GM21723 (cell line): ENCODE measurements at regions not wholly inside any gene's neighbourhood (a gene's known extent, or its start where the extent isn't known, plus 50 kb on each side); places are given as distances from the start of the nearest gene placed in this dataset.
A peak's percentile ranks its signal among the peaks of the same experiment; 100 is the strongest.

Experiments
- ATAC-seq: cut with Tn5 transposase; IDR thresholded peaks from one replicate; pipeline ENCODE4 v1.9.1; 2021; ENCODE audit warnings: mild to moderate bottlenecking, moderate library complexity; ENCODE audit not compliant: unreplicated experiment

DNA sequence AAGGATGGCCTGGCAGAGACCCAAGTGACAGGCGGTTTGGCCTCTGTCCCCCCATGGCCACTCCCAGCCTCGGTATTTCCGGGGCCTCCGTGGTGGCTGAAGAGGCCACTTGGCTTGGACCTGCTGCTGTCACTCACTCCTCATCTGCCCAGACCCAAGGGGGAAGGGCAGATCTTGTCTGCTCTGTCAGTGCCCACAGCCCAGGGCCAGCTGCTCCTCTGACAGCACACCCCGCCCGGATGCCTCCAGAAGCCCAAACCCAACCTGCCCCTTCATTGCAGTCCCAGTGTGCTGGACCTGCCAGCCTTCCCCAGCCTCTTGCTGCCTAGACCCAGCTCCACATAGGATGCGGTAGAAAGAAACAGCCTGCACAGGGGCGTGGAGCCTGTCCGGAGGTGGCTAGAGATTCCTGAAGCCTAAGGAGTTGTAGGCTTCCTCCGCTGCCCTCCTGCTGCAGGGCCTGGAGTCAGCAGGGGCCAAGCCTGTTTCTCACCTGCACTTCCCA is 52.0 kb downstream of the MAGEF1 start:
- no peak for ATAC-seq

DNA sequence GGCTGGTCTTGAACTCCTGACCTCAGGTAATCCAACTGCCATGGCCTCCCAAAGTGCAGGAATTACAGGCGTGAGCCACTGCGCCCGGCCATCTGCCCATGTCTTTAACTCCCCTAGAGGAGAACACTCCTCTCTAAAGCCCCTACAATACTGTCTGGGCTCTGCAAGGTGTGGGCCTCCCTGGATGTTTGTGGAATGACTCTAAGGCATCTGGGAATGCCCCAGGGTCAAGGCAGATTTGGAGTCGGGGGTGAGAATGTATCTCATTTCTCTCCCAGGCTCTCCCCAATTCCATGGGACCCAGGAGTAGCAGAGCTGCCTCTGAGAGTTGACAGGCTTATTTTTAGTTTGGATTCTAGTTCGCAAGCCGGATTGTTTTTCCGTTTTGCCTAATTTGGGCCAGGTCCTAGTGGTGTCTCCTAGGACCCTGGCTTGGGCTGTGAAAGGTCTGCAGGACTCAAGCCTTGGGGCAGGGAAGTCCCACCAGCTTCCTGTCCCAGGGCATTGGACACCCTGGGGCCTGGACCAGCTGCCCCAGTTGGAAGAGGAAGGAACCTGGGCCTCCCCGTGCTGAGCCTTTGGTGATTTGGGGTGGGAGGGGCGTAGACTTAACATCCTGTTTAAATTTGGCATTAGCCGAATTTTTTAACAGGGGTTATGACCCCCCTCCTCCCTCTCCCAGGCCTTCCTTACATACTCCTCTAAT is 53.5 kb downstream of the MAGEF1 start:
- ATAC-seq: no peak

DNA sequence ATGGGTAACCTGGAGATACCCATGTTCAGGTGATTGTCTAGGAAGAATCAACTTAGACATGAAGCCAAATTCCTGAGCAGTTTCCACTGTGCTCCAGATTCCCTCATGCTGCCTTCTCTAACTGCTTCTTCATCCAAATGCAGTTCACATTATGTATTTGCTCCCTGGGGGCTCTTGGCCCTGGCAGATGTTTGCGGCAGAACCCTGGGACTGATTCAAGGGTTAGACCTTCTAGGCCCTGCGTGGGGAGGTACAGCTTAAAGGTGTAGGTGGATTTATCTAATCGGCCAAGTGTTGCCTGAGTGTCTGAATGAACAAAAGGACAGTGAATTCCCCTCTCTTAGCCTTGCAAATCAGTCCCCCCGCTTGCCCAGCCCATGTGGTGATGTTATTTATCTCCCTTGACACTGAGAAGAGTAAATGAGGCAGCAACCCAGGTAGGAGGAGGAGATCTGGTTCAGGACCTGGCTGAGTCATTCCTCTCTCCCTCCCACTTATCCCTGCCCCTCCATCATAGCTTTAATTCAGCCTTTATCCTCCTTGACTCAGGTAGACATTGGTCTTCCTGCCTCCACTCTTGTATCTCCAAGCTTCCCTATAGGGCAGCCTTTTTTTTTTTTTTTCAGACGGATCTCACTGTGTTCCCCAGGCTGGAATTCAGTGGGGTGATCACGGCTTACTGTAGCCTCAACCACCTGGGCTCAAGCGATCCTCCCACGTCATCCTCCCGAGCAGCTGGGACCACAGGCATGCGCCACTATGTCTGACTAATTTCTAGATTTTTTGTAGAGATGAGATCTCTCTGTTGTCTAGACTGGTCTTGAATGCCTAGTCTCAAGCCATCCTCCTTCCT is 54.8 kb downstream of the MAGEF1 start:
- peak; percentile 92 for ATAC-seq

DNA sequence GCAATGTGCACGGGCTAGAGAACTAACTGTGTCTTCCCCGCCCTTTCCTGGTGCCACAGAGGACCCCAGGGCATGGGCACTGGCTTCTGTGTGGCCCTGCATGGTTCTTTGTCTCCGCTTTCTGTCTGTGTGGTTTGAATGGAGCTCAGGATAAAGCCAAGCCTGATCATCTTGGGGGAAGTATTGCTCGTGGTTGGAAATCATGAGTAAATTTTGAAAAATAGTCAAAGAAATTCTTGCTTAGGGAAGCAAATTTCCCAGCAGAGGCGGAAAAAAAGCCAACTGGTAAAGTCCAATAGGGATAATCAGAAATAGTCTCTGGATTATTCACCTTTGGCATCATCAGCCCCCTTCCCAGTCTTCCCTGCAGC is 55.4 kb downstream of the MAGEF1 start:
- no peak for ATAC-seq

DNA sequence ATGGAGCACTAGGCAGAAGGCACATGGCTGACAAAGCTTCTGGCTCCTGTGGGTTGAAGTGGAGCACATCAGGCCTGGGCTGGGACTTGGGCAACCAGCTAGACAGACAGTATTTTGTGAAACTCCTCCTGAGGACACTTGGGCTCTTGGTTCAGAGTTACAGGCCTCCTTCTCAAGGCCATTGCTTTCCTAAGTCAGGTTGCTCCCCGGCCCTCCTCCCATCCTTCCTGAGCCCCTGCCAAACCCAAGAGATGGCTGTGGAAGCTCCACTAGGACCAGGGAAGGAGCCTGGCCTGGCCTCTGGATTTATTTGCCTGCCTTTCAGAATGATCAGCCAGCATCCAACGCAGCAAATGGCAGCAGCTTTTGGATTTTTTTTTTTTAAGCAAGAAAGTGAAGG is 56.3 kb downstream of the MAGEF1 start:
- no peak for ATAC-seq

DNA sequence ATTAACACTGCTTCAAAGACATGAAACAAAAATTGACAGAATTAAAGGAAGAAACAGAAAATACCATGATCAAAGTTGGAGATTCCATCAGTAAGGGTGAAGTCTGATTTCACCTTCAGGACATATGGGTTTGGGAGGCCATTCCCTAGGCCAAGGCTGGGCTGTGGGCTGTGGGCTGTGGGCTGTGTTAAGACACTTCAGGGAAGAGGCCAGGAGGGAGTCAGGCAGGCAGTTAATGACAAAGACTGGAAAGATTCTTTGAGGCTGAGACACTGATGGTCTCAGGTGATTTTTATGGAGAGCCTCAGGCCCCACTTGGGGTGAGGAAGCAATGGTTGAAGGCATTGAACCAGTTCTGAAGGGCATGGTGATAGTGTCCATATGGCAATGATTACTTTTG is 57.5 kb downstream of the MAGEF1 start:
- ATAC-seq: no peak

DNA sequence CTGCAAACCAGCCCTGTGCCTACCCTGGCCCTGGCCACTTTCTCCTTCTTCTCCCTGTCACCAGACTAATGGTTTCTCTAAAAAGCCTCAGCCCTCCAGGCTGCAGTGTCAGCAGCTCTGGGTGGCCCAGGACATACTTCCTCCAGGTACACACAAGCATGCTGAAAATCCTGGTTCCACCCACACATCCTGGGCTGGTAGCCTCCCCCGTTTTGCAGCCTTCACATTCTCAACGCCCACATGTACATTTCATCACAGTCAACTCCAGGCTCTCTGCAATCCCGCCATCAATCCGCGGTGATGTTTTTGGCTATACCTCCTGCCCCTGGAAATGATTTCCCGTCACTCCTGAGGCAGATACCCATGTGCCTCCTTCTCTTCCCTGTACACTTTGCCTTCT is 59.4 kb downstream of the MAGEF1 start:
- ATAC-seq: no peak

DNA sequence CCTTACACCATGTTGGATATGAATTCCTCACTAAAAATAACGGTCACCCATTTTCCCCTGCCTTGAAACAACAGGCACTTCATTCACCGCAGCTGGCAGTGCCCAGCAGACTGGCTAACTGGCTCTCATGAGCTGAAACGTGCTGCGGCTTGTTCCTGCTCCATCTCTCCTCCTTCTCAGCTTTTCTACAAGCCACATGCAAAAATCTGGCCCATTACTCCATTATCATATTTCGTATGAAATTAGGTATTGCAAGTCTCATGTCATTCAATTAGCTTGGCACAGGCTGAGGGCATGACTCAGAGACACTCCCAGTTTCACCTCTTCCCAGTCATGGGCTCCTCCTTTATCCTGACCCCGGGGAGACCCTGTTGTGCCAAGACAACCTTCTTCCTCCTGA is 60.0 kb downstream of the MAGEF1 start:
- ATAC-seq: no peak

DNA sequence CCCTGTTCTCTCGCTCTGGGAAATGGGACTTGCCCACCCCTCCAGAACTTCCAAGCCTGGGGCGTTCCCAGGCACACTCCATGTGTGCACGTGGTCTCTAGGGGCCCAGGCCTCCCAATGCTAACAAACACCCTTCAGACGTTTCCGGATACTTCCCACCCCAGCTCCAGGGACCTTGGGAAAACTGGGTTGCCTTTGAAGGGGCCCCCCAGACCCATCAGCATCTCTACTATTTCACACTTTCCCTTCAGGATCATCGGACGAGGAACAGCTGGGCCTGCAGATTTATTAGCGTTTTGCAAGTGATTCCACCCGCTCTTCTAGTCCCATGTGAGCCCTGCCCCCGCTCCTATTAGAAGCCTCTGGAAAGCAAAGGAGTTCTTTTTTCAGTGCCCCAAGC is 63.2 kb downstream of the MAGEF1 start:
- no peak for ATAC-seq

DNA sequence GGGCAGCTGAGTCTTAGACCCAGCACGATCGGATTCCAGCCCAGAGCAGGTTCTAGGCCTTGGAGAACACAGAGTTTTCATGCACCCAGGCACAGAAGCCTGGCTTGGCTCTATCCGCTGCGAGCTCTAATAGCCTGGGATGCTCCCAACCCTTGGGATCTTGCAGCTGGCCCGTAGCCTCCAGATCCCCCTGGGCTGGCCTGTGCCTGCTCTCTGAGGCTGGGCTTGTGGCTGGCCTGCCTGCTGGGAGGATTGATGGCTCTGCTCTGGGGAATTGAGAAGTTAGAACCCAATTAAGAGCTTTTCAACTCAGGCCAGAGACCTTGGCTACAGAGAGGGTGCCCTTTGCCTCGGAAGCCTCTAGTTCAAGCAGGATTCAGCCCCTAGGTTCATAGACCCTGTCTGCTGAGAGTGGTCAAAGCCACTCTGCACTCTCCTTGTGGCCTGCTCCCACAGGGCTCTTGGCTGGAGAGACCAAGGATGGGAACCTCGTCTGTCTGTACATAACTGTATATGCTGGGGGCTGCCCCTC is 64.4 kb downstream of the MAGEF1 start:
- no peak for ATAC-seq

DNA sequence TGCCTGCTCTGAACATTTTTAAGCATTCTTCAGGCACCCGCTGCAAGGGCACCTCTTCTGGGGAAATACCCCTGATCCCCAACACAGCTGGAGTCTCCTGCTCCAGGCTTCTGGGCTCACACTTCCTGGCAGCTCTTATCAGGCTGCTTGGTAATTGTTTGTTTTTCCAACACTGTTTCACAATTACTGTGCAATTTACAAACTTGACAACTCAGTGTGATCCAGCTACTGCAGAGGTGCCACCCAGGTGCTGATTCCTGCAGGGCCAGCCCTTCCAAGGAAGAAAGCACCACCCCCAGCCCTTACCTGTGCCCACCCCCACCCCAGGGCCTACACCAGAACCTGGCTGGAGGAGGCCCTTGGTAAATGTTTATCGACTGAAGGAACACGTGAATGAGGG is 66.5 kb downstream of the MAGEF1 start:
- ATAC-seq: no peak

DNA sequence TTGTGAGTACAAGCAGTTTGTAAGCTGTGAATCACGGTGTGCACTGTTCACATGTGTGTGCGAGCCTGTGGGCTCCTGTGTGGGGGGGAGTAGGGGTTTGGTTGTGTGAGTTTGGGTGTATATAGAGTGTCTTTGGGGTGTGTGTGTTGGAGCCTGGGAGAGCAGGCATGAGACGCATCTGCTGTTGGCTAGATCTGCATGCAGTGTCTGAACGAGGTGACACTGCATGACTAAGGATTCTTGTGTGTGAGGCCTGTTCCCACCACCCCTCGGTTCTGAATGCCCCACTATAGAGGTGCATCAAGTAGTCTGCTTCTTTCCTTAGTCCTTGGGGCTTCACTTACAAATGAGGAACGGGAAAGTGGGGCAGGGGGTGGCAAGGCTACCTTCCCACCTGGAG is 68.4 kb downstream of the MAGEF1 start:
- ATAC-seq: no peak

DNA sequence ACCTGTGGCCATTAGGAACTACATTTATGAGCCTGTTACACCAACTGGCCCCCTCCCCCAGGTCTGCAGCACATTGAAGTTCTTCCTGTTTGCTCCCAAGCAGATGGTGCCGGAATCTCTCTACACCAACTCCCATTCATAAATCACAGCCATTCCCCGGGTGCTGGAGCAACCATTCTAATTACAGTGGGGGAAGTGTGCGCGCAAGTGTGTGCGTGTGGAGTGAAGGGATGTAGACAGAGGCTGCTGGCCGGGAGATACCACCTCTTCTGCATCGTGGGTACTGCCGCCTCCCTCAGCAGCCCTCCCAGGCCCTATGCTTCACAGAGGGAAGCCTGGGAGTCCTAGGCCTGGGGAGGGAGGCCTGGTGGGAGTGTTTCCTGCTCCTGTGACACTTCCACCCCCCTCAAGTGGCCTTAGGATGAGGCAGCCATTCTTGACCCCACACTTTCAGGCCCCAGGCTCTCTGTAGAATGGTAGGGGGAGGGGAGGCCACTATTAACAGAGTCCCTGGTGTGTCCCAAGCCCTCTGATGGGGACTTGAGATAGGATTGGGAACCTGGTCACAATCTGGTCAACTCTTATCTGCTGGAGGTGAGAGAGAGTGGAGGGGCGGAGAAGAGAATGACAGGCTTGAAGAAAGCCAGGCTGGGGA is 69.1 kb downstream of the MAGEF1 start:
- no peak for ATAC-seq

DNA sequence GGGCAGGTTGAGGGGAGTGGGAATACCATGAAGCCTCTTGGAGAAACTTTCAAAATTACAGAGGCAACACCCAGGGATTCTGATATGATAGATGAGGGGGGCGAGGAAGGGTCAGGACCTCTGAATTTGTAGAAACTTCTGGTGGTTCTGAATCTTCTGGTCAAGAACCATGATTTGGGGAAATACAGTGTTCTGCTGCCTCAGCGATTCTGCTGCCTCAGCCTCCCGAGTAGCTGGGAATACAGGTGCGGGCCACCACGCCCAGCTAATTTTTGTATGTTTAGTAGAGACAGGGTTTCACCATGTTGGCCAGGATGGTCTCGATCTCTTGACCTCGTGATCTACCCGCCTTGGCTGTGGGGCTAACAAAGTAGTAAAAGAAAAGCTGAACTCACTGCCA is 70.4 kb downstream of the MAGEF1 start:
- no peak for ATAC-seq

DNA sequence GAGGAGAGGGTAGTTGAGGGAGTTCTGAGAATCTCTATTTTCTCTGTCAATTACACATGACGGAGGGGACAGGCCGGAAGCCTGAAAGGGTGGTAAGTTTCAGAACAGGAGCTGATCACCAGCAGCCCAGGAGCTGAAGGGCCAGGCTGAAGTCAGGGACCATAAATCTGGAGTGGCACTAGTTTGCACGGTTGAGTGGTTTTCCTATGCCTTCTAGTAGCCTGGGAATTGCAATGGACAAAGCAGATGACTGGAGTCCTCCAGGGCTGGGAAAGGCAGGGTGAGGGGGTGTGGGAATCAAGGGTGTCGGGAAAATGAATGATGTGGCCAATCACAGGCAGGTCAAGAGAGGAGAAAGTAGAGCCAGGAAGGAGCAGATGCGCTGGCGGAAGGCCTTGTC is 72.5 kb downstream of the MAGEF1 start:
- ATAC-seq: no peak

DNA sequence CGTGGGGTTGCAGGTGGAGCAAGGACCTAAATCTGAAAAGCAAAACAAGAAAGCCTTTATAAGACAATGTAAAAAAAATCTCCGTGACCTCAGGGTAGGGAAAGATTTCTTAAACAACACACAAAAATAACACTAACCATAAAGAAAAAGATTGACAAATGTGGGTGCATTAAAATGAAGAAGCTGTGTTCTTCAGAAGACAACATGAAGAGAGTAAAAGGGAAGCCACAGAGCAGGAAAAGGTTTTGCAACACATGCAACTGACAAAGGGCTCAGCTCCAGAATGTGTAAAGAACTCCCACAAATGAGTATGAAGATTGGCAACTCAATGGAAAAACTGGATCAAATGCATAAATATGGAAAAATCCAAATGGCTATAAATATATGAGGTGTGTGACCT is 74.2 kb downstream of the MAGEF1 start:
- ATAC-seq: no peak

DNA sequence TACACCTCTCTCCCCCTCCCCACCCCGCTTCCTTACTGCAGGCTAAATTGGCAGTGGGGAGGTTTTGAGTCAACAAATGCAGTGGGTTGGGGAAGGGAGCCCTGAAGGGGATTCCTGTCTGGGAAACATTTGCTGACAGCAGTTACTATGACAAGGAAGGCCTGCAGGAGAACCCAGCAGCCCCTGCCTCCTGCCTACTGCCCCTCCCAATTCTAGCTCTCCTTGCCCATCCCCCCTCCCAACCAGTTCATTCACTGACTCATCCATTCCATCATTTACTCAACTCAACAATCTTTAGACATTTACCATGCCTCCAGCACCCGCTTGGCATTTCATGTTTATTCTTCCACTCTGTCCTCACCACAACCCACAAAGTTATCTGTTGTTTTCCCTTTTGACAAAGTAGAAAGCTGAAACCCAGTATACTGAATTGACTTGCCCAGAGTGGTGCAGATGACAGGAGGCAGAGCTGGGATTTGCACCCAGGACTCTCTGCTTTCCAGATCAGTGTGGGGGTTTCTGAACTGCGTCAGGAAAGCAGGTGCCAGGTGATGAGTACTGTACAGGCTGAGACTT is 75.0 kb downstream of the MAGEF1 start:
- ATAC-seq: no peak

DNA sequence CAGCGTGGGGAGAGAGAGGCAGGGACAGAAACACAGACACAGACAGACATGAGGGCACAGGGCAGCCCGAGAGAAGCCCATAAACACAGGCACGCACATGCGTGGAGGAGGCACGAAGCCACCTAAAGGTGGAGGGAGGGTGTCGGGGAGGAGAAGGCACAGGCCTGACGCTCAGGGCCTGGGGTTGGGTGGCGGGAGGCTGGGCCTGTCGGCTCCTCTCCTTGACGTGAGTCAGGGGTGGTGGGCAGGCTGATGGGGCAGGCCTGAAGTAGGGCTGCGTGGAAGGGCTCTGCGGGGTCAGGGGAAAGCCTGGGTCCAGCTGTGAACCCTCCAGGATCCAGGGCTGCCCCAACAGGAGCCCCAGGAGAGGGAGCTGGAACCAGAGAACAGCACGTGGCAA is 74.2 kb downstream of the EPHB3 start:
- no peak for ATAC-seq

DNA sequence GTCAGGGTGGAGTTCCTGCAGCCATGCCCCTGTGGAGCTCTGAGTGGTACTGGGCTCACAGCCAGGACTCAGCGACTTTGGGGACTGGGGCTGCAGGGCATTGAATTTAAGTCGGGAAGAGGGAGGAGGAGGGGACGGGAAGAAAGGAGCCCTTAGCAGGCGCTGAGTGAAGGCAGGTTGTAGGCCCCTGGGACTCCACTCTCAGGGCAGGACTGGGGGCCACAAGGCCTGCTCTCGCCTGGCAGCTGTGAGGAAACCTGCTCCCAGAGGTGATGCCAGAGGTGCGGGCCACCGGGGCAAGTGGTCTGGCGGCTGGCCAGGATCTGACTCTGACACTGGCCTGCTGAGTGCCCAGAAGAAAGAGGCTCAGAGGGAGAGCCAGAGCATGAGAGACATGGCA is 73.5 kb downstream of the EPHB3 start:
- no peak for ATAC-seq

DNA sequence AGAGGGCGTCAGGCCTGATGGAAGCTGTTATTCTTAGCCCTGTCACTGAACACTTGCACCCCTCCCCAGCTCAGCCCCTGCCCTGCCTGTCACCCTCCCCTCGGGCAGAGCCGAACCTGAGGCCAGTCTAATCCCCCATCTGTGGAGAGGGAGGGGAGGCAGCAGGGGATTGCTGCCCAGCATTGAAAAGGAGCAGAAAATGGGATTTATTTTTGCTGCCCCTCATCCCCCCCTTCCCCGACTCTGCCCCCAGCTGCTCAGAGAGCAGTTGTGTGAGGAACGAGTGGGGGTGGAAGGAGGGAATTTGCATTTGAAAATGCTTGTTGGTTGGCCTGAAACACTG is 71.6 kb downstream of the EPHB3 start:
- ATAC-seq: no peak

DNA sequence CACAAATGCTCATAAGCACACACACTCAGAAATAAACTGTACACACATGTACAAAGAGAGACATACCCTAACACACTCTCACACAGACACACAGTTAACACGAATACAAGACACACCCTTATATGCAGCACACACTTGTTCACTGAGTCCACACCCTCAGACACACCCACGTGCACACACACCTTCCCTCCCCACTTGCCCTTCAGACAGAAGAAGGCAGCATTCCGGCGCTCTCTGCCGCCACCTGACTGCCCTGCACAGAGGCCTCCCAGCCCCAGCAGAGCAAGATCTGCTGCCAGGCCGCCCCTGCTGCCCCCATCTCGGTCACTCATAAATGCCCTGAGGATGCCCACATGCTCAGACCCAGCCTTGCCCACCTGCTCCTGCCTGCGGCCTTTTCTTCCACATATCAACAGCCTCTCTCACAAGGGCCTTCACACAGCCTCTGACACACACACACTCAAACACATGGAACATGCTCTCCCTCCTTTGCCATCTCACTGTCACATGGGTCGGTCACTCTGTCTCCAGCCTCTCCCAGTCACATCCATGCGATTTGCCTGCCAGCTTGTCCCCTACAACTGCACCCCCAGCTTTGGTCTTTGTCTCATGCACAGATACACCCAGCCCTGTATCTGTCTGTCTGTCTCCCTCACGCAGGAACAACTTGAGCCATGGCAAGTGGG is 71.1 kb downstream of the EPHB3 start:
- ATAC-seq: no peak
